NOMO-1 treated with dmso at 0.1 percent for 144 hours (cell line): ENCODE measurements at regions not wholly inside any gene's neighbourhood (a gene's known extent, or its start where the extent isn't known, plus 50 kb on each side); places are given as distances from the start of the nearest gene placed in this dataset.

Experiments used
- DNase-seq: peaks from one replicate; lab custom pipeline; 2025; ENCODE audit not compliant: unreplicated experiment; lab: John Stamatoyannopoulos, UW

- DNase-seq: no peak
Measured at GRCh38 chr14:103206836-103207387, 83.7 kb downstream of the TNFAIP2 start.

- DNase-seq: no peak
Measured at GRCh38 chr14:103207388-103208072, 84.3 kb downstream of the TNFAIP2 start.

- no peak for DNase-seq
Measured at GRCh38 chr14:103209054-103209453, 85.8 kb downstream of the TNFAIP2 start.

GRCh38 chr14:103209506-103209905 is 86.2 kb downstream of the TNFAIP2 start:
- DNase-seq: no peak

GRCh38 chr14:103213331-103213730 is 90.1 kb downstream of the TNFAIP2 start:
- no peak for DNase-seq

- no peak for DNase-seq
Measured at GRCh38 chr14:103214461-103214958, 91.2 kb downstream of the TNFAIP2 start.

- DNase-seq: no peak
Measured at GRCh38 chr14:103216399-103216798, 93.1 kb downstream of the TNFAIP2 start.

- DNase-seq: no peak
Measured at GRCh38 chr14:103216857-103217256, 93.6 kb downstream of the TNFAIP2 start.

GRCh38 chr14:103217538-103217937 is 94.3 kb downstream of the TNFAIP2 start:
- DNase-seq: no peak

- no peak for DNase-seq
Measured at GRCh38 chr14:103220134-103220981, 97.1 kb downstream of the TNFAIP2 start.

GRCh38 chr14:103220982-103221641 is 97.9 kb downstream of the TNFAIP2 start:
- no peak for DNase-seq

- no peak for DNase-seq
Measured at GRCh38 chr14:103221781-103222358, 98.6 kb downstream of the TNFAIP2 start.

- DNase-seq: no peak
Measured at GRCh38 chr14:103223818-103224352, 100.6 kb downstream of the TNFAIP2 start.

- no peak for DNase-seq
Measured at GRCh38 chr14:103225062-103225461, 101.8 kb downstream of the TNFAIP2 start.

GRCh38 chr14:103225476-103225875 is 102.2 kb downstream of the TNFAIP2 start:
- DNase-seq: no peak

GRCh38 chr14:103227094-103227768 is 104.0 kb downstream of the TNFAIP2 start:
- no peak for DNase-seq

- DNase-seq: no peak
Measured at GRCh38 chr14:103228076-103228806, 105.0 kb downstream of the TNFAIP2 start.

- DNase-seq: no peak
Measured at GRCh38 chr14:103228866-103229265, 105.2 kb upstream of the EIF5 start.

- no peak for DNase-seq
Measured at GRCh38 chr14:103230021-103230420, 104.0 kb upstream of the EIF5 start.
